IMR-90 (cell line): ENCODE measurements at regions not wholly inside any gene's neighbourhood (a gene's known extent, or its start where the extent isn't known, plus 50 kb on each side); places are given as distances from the start of the nearest gene placed in this dataset.

Source experiments
- ATAC-seq: fragments of 200-7000 bp; cut with Tn5 transposase; 2 replicates; pipeline ENCODE4 v1.9.1; 2020; ENCODE audit warnings: low read depth, mild to moderate bottlenecking, moderate library complexity
- BruUV-seq: library from RNA; stranded (reverse); fragments of 400-500 nt; replicated peaks from 2 replicates; lab custom pipeline; 2021; lab: Mats Ljungman, UMichigan
- CTCF ChIA-PET: fragments of 300-600 bp; formaldehyde crosslinking; extraction: SDS; loops from one replicate; lab custom pipeline; 2021; ENCODE audit warnings: antibody characterized with exemption; lab: Yijun Ruan, JAX
- POLR2A ChIA-PET: fragments of 300-600 bp; sonication (Branson Sonifier 250); formaldehyde crosslinking; loops from one replicate; lab custom pipeline; 2022; ENCODE audit warnings: antibody characterized with exemption; ENCODE audit not compliant: unreplicated experiment; lab: Charles Lee
- DNase-seq: peaks from one replicate; pipeline ENCODE4 v3.0.0; 2013
- H2AFZ ChIP-seq: replicated peaks from 2 replicates; pipeline ENCODE3; 2013; ENCODE audit warnings: low read length, mild to moderate bottlenecking; ENCODE audit not compliant: poor library complexity
- H2AK5ac ChIP-seq: 2 replicates; pipeline ENCODE4 v1.6.1; 2013; ENCODE audit warnings: low read depth, low read length, inconsistent platforms
- H2AK9ac ChIP-seq: replicated peaks from 2 replicates; pipeline ENCODE3; 2013; ENCODE audit warnings: mild to moderate bottlenecking, low read depth, low read length, moderate library complexity; ENCODE audit not compliant: poor library complexity
- H2BK120ac ChIP-seq: 2 replicates; pipeline ENCODE4 v1.6.1; 2013; ENCODE audit warnings: low read depth, low read length, inconsistent platforms
- H2BK15ac ChIP-seq: 3 replicates; pipeline ENCODE4 v1.6.1; 2013; ENCODE audit warnings: low read depth, low read length, inconsistent platforms
- H2BK20ac ChIP-seq: 2 replicates; pipeline ENCODE4 v1.6.1; 2013; ENCODE audit warnings: low read depth, mild to moderate bottlenecking, inconsistent platforms, low read length, moderate library complexity
- H2BK5ac ChIP-seq: 2 replicates; pipeline ENCODE4 v1.6.1; 2013; ENCODE audit warnings: mild to moderate bottlenecking, low read depth, low read length, inconsistent platforms; ENCODE audit not compliant: poor library complexity, severe bottlenecking
- H3K14ac ChIP-seq: replicated peaks from 2 replicates; pipeline ENCODE4 v1.6.1; 2013; ENCODE audit warnings: low read depth, low read length, inconsistent platforms
- H3K18ac ChIP-seq: 2 replicates; pipeline ENCODE4 v1.6.1; 2013; ENCODE audit warnings: low read depth, low read length, control low read depth
- H3K23ac ChIP-seq: 2 replicates; pipeline ENCODE4 v1.6.1; 2013; ENCODE audit warnings: low read depth, low read length, inconsistent platforms
- H3K27ac ChIP-seq: 2 replicates; pipeline ENCODE4 v1.5.1; 2013; ENCODE audit warnings: mild to moderate bottlenecking, control low read depth, low read length; ENCODE audit not compliant: insufficient read depth
- H3K27me3 ChIP-seq: 2 replicates; pipeline ENCODE4 v1.6.1; 2013; ENCODE audit warnings: low read length; ENCODE audit not compliant: control insufficient read depth, insufficient read depth
- H3K36me3 ChIP-seq: 2 replicates; pipeline ENCODE4 v1.6.1; 2013; ENCODE audit warnings: low read length, mixed read lengths; ENCODE audit not compliant: control insufficient read depth, insufficient read depth
- H3K4ac ChIP-seq: 2 replicates; pipeline ENCODE4 v1.6.1; 2013; ENCODE audit warnings: low read depth, low read length, inconsistent platforms
- H3K4me1 ChIP-seq: 2 replicates; pipeline ENCODE4 v1.6.1; 2013; ENCODE audit warnings: low read length, mixed read lengths; ENCODE audit not compliant: control insufficient read depth, insufficient read depth
- H3K4me2 ChIP-seq: 2 replicates; pipeline ENCODE4 v1.6.1; 2013; ENCODE audit warnings: low read depth, mild to moderate bottlenecking, control low read depth, low read length, moderate library complexity
- H3K4me3 ChIP-seq: 2 replicates; pipeline ENCODE4 v1.5.1; 2013; ENCODE audit warnings: low read depth, mild to moderate bottlenecking, control low read depth, low read length, moderate library complexity; ENCODE audit not compliant: insufficient read depth
- H3K56ac ChIP-seq: 2 replicates; pipeline ENCODE4 v1.6.1; 2013; ENCODE audit warnings: low read length, inconsistent platforms; ENCODE audit not compliant: insufficient read depth; ENCODE audit errors: extremely low read depth
- H3K79me1 ChIP-seq, 2 experiments: 2 replicates each; pipeline ENCODE4 v1.6.1; 2013; ENCODE audit warnings: low read length in 2 of 2, inconsistent platforms in 1 of 2, low read depth in 1 of 2
- H3K9ac ChIP-seq: 2 replicates; pipeline ENCODE4 v1.6.1; 2013; ENCODE audit warnings: low read depth, low read length, control low read depth
- H3K9me1 ChIP-seq: 2 replicates; pipeline ENCODE4 v1.6.1; 2013; ENCODE audit warnings: low read length, inconsistent platforms; ENCODE audit not compliant: insufficient read depth
- H3K9me3 ChIP-seq: 2 replicates; pipeline ENCODE4 v1.6.1; 2013; ENCODE audit warnings: low read length; ENCODE audit not compliant: control insufficient read depth, insufficient read depth
- H4K20me1 ChIP-seq: 2 replicates; pipeline ENCODE4 v1.6.1; 2013; ENCODE audit warnings: low read length, inconsistent platforms; ENCODE audit not compliant: insufficient read depth
- H4K5ac ChIP-seq: 2 replicates; pipeline ENCODE4 v1.6.1; 2013; ENCODE audit warnings: mild to moderate bottlenecking, low read depth, low read length, control low read depth
- H4K8ac ChIP-seq, 2 experiments: 2 replicates each; pipeline ENCODE4 v1.6.1; 2013; ENCODE audit warnings: low read depth in 2 of 2, low read length in 2 of 2, control low read depth in 1 of 2, inconsistent platforms in 1 of 2
- H4K91ac ChIP-seq: 2 replicates; pipeline ENCODE4 v1.6.1; 2013; ENCODE audit warnings: low read depth, low read length, inconsistent platforms; ENCODE audit not compliant: insufficient read depth
- BHLHE40 ChIP-seq: fragments of 150-350 bp; IDR thresholded peaks from 2 replicates; pipeline ENCODE4 v1.6.1; 2016; ENCODE audit warnings: mild to moderate bottlenecking, low read depth, low read length
- CEBPB ChIP-seq: IDR thresholded peaks from 2 replicates; pipeline ENCODE4 v1.6.1; 2012; ENCODE audit warnings: low read depth, low read length, improper control_type of control experiment
- CHD1 ChIP-seq: IDR thresholded peaks from 2 replicates; pipeline ENCODE4 v1.6.1; 2012; ENCODE audit warnings: low read depth, low read length, improper control_type of control experiment
- FOS ChIP-seq: fragments of 150-350 bp; IDR thresholded peaks from 2 replicates; pipeline ENCODE4 v1.6.1; 2016; ENCODE audit warnings: low read depth, low read length
- MAFK ChIP-seq: IDR thresholded peaks from 2 replicates; pipeline ENCODE4 v1.6.1; 2012; ENCODE audit warnings: low read depth, low read length, improper control_type of control experiment
- MAZ ChIP-seq: IDR thresholded peaks from 2 replicates; pipeline ENCODE4 v1.6.1; 2012; ENCODE audit warnings: low read depth, mild to moderate bottlenecking, low read length, improper control_type of control experiment, moderate library complexity, borderline replicate concordance
- MXI1 ChIP-seq: IDR thresholded peaks from 2 replicates; pipeline ENCODE4 v1.6.1; 2012; ENCODE audit warnings: low read depth, mild to moderate bottlenecking, low read length, moderate library complexity, borderline replicate concordance
- NFE2L2 ChIP-seq: fragments of 150-350 bp; IDR thresholded peaks from 2 replicates; pipeline ENCODE4 v1.6.1; 2016; ENCODE audit warnings: low read depth, mild to moderate bottlenecking, low read length
- POLR2A ChIP-seq: IDR thresholded peaks from 2 replicates; pipeline ENCODE4 v1.6.1; 2012; ENCODE audit warnings: mild to moderate bottlenecking, low read depth, low read length
- RAD21 ChIP-seq: IDR thresholded peaks from 2 replicates; pipeline ENCODE4 v1.6.1; 2012; ENCODE audit warnings: low read length, improper control_type of control experiment
- RCOR1 ChIP-seq: IDR thresholded peaks from 2 replicates; pipeline ENCODE4 v1.6.1; 2012; ENCODE audit warnings: mild to moderate bottlenecking, low read length, improper control_type of control experiment; ENCODE audit not compliant: insufficient replicate concordance
- RFX5 ChIP-seq: IDR thresholded peaks from 2 replicates; pipeline ENCODE4 v1.8.0; 2012; ENCODE audit warnings: low read depth, mild to moderate bottlenecking, low read length, moderate library complexity
- SMC3 ChIP-seq: fragments of 150-350 bp; IDR thresholded peaks from 2 replicates; pipeline ENCODE4 v1.6.1; 2016; ENCODE audit warnings: low read depth, mild to moderate bottlenecking, antibody characterized with exemption, low read length, moderate library complexity
- WGBS, 2 experiments: methylation state at CpG; one replicate each; pipeline versions ENCODE4 v1.1.5 to v1.1.7; 2013; ENCODE audit warnings: missing lambda C conversion rate in 2 of 2; ENCODE audit not compliant: insufficient read length in 1 of 2; ENCODE audit errors: extremely low coverage in 2 of 2; 5-methylcytosine and 5-hydroxymethylcytosine counted together
- dilution Hi-C: fragments of 300-500 bp; cut with HindIII; formaldehyde crosslinking; loops from one replicate; pipeline ENCODE4 v1.14.3; 2018; ENCODE audit warnings: low sequenced_read_pairs; ENCODE audit not compliant: unreplicated experiment
- in situ Hi-C: fragments of 300-500 bp; cut with MboI; formaldehyde crosslinking; loops from 3 replicates; pipeline ENCODE4 v1.14.3; 2019; ENCODE audit warnings: low sequenced_read_pairs, inconsistent platforms, mixed read lengths
- intact Hi-C: fragments of 100-400 bp; cut with micrococcal nuclease; formaldehyde crosslinking; loops from 2 replicates; pipeline ENCODE4 v1.10.0; 2022
- TF ChIP-seq, protein P1 (sequence below): fragments of 150-350 bp; IDR thresholded peaks from 2 replicates; pipeline ENCODE4 v1.6.1; 2016; ENCODE audit warnings: low read depth, mild to moderate bottlenecking, low read length, moderate library complexity, borderline replicate concordance
- TF ChIP-seq, protein P2 (sequence below): conservative IDR thresholded peaks from 2 replicates; pipeline ENCODE4 v1.5.1; 2012; ENCODE audit warnings: mild to moderate bottlenecking, low read depth, low read length, improper control_type of control experiment
- TF ChIP-seq, protein P3 (sequence below): fragments of 150-350 bp; IDR thresholded peaks from 2 replicates; pipeline ENCODE4 v1.6.1; 2017; ENCODE audit warnings: mild to moderate bottlenecking, antibody characterized with exemption, low read length, low read depth

DNA sequence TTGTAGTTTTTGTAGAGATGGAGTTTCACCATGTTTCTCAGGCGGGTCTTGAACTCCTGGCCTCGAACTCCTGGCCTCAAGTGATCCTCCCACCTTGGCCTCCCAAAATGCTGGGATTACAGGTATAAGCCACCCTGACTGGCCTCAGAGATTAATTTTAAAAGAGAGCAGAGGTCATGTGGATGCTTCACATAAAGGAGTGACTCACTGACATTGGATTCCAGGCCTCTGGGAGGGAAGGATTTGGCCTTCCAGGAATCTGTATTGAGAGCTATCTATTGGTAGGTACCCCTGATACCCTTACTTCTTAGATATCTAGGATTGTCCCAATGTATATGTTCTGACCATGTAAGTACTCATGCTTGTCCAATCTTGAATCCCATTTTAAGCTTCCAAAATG lies 138.4 kb downstream of the FAM161A start:
- BruUV-seq: no TSS peak
- H2BK120ac ChIP-seq: no peak overlapping the region
- no peak for DNase-seq
- no peak overlapping the region for H3K9ac ChIP-seq
- no peak overlapping the region for H3K14ac ChIP-seq
- POLR2A ChIA-PET: no interaction called here
- no peak; the same call in 1 of the 2 replicates for ATAC-seq
- no peaks in the 10 kb centered on the region for H3K9me1 ChIP-seq
- no peak overlapping the region for H4K5ac ChIP-seq
- no peak overlapping the region for H2BK5ac ChIP-seq
- H2BK20ac ChIP-seq: no peak overlapping the region
- no peak overlapping the region for H2AK9ac ChIP-seq
- no peaks in the 10 kb centered on the region for H4K20me1 ChIP-seq
- H3K36me3 ChIP-seq: no peaks in the 10 kb centered on the region
- H3K56ac ChIP-seq: no peak overlapping the region
- no peaks in the 10 kb centered on the region for H3K4me1 ChIP-seq
- H2AFZ ChIP-seq: no peak overlapping the region
- intact Hi-C loops (no loop called here), in situ Hi-C loops (no loop called here), dilution Hi-C loops (no loop called here)
- H3K23ac ChIP-seq: no peak overlapping the region
- H2AK5ac ChIP-seq: no peak overlapping the region
- peaks cover 12% of the 10 kb centered on the region; the same call in 1 of the 2 replicates for H3K27me3 ChIP-seq
- no peak overlapping the region for H4K91ac ChIP-seq
- H3K9me3 ChIP-seq: no peaks in the 10 kb centered on the region
- no peak overlapping the region for H3K4me2 ChIP-seq
- no peak overlapping the region for H3K4me3 ChIP-seq
- no peak for TF ChIP-seq RCOR1
- no peak for TF ChIP-seq POLR2A
- TF ChIP-seq SMC3: no peak
- TF ChIP-seq, protein P1, sequence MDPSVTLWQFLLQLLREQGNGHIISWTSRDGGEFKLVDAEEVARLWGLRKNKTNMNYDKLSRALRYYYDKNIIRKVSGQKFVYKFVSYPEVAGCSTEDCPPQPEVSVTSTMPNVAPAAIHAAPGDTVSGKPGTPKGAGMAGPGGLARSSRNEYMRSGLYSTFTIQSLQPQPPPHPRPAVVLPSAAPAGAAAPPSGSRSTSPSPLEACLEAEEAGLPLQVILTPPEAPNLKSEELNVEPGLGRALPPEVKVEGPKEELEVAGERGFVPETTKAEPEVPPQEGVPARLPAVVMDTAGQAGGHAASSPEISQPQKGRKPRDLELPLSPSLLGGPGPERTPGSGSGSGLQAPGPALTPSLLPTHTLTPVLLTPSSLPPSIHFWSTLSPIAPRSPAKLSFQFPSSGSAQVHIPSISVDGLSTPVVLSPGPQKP: no peak
- no peak for TF ChIP-seq CHD1
- no peak for TF ChIP-seq MAZ
- TF ChIP-seq, protein P2, sequence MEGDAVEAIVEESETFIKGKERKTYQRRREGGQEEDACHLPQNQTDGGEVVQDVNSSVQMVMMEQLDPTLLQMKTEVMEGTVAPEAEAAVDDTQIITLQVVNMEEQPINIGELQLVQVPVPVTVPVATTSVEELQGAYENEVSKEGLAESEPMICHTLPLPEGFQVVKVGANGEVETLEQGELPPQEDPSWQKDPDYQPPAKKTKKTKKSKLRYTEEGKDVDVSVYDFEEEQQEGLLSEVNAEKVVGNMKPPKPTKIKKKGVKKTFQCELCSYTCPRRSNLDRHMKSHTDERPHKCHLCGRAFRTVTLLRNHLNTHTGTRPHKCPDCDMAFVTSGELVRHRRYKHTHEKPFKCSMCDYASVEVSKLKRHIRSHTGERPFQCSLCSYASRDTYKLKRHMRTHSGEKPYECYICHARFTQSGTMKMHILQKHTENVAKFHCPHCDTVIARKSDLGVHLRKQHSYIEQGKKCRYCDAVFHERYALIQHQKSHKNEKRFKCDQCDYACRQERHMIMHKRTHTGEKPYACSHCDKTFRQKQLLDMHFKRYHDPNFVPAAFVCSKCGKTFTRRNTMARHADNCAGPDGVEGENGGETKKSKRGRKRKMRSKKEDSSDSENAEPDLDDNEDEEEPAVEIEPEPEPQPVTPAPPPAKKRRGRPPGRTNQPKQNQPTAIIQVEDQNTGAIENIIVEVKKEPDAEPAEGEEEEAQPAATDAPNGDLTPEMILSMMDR: no peak
- TF ChIP-seq NFE2L2: no peak
- no peak for TF ChIP-seq RFX5
- no peak for TF ChIP-seq RAD21
- TF ChIP-seq FOS: no peak
- TF ChIP-seq MXI1: no peak
- TF ChIP-seq, protein P3, sequence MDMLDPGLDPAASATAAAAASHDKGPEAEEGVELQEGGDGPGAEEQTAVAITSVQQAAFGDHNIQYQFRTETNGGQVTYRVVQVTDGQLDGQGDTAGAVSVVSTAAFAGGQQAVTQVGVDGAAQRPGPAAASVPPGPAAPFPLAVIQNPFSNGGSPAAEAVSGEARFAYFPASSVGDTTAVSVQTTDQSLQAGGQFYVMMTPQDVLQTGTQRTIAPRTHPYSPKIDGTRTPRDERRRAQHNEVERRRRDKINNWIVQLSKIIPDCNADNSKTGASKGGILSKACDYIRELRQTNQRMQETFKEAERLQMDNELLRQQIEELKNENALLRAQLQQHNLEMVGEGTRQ: no peak
- no peak for TF ChIP-seq CEBPB
- no peak for TF ChIP-seq BHLHE40
- no peak for TF ChIP-seq MAFK
- CTCF ChIA-PET: interaction anchor here (0.6 to 0.7 kb wide), 2 partner anchors 119 to 913 kb away, joined by 4 to 6 read pairs; no protein-coding TSS in a partner anchor
- H3K18ac ChIP-seq: no peak overlapping the region
- no peak overlapping the region for H2BK15ac ChIP-seq
- no peak overlapping the region for H3K4ac ChIP-seq
- WGBS, 2 experiments: no CpG with 5 or more reads among the region's 2 CpGs
- H4K8ac ChIP-seq: no peak overlapping the region
- no peak overlapping the region for H3K27ac ChIP-seq
- no peaks in the 10 kb centered on the region for H3K79me1 ChIP-seq
